GM12878 (cell line): ENCODE measurements at regions not wholly inside any gene's neighbourhood (a gene's known extent, or its start where the extent isn't known, plus 50 kb on each side); places are given as distances from the start of the nearest gene placed in this dataset.

ENCODE experiments used
- ATAC-seq: fragments of 200-7000 bp; cut with Tn5 transposase; 3 replicates; pipeline ENCODE4 v1.9.1; 2020; ENCODE audit warnings: mild to moderate bottlenecking, moderate library complexity
- BruUV-seq: library from RNA; stranded (reverse); fragments of 400-500 nt; replicated peaks from 2 replicates; lab custom pipeline; 2021; lab: Mats Ljungman, UMichigan
- CTCF ChIA-PET: fragments of 300-600 bp; sonication (Branson Sonifier 250); formaldehyde crosslinking; extraction: SDS; loops from one replicate; lab custom pipeline; 2021; ENCODE audit warnings: inconsistent platforms; lab: Yijun Ruan, JAX
- POLR2A ChIA-PET: fragments of 350-600 bp; formaldehyde crosslinking; extraction: SDS; loops from one replicate; lab custom pipeline; 2021; ENCODE audit warnings: inconsistent platforms; lab: Charles Lee
- RAD21 ChIA-PET: fragments of 300-600 bp; sonication (Branson Sonifier 250); formaldehyde crosslinking; loops from one replicate; lab custom pipeline; 2023; ENCODE audit warnings: antibody characterized with exemption; ENCODE audit not compliant: unreplicated experiment; lab: Charles Lee
- SMC1A ChIA-PET: fragments of 300-600 bp; sonication (Branson Sonifier 250); formaldehyde crosslinking; loops from one replicate; lab custom pipeline; 2023; ENCODE audit not compliant: unreplicated experiment, uncharacterized antibody; lab: Charles Lee
- DNase-seq: peaks from one replicate; pipeline ENCODE4 v3.0.0-alpha.2; 2011; ENCODE audit warnings: low read depth, low spot score
- FAIRE-seq: peaks from 3 replicates; lab custom pipeline; 2011; peaks lifted over from hg19 to GRCh38; lab: Jason Lieb, UNC
- H2AFZ ChIP-seq: 2 replicates; pipeline ENCODE4 v1.6.0; 2011; ENCODE audit warnings: low read depth, low read length, control low read depth; ENCODE audit not compliant: control insufficient read depth
- H3K27ac ChIP-seq: 2 replicates; pipeline ENCODE4 v1.5.1; 2011; ENCODE audit warnings: control low read depth; ENCODE audit not compliant: control insufficient read depth, insufficient read depth
- H3K27me3 ChIP-seq, 2 experiments: replicated peaks in 1 of 2; 2 replicates each; pipeline versions ENCODE4 v1.6.0 to v1.6.1; 2011; ENCODE audit warnings: low read length in 1 of 2; ENCODE audit not compliant: control insufficient read depth in 2 of 2, insufficient read depth in 2 of 2
- H3K36me3 ChIP-seq, 2 experiments: 2 replicates each; pipeline ENCODE4 v1.5.1; 2011; ENCODE audit warnings: low read length in 1 of 2; ENCODE audit not compliant: control insufficient read depth in 2 of 2, insufficient read depth in 2 of 2
- H3K4me1 ChIP-seq: 2 replicates; pipeline ENCODE4 v1.6.1; 2011; ENCODE audit warnings: mild to moderate bottlenecking, low read length, moderate library complexity, mixed read lengths; ENCODE audit not compliant: control insufficient read depth, insufficient read depth
- H3K4me2 ChIP-seq: 2 replicates; pipeline ENCODE4 v1.6.0; 2011; ENCODE audit warnings: control low read depth; ENCODE audit not compliant: control insufficient read depth, insufficient read depth
- H3K4me3 ChIP-seq: fragments of 200-600 bp; sonication (generic); 2 replicates; pipeline ENCODE4 v1.5.1; 2016
- H3K79me2 ChIP-seq: 2 replicates; pipeline ENCODE4 v1.6.0; 2011; ENCODE audit warnings: low read length; ENCODE audit not compliant: control insufficient read depth, insufficient read depth
- H3K9ac ChIP-seq: 2 replicates; pipeline ENCODE4 v1.8.0; 2011; ENCODE audit warnings: low read length, control low read depth, mixed read lengths; ENCODE audit not compliant: control insufficient read depth, insufficient read depth
- H3K9me3 ChIP-seq: replicated peaks from 3 replicates; pipeline ENCODE4 v1.5.1; 2011; ENCODE audit warnings: mild to moderate bottlenecking, low read length; ENCODE audit not compliant: control insufficient read depth, insufficient read depth
- H4K20me1 ChIP-seq: 2 replicates; pipeline ENCODE4 v1.6.0; 2011; ENCODE audit not compliant: control insufficient read depth, insufficient read depth
- GATAD2B ChIP-seq: fragments of 450-650 bp; conservative IDR thresholded peaks from 2 replicates; pipeline ENCODE4 v1.6.1; 2017; ENCODE audit warnings: low read depth, mild to moderate bottlenecking, moderate library complexity
- KDM1A ChIP-seq: fragments of 200-600 bp; sonication (generic); IDR thresholded peaks from 2 replicates; pipeline ENCODE4 v1.6.1; 2016; ENCODE audit warnings: borderline replicate concordance
- POLR2A ChIP-seq: IDR thresholded peaks from 2 replicates; pipeline ENCODE4 v1.6.1; 2011; ENCODE audit warnings: low read depth, mild to moderate bottlenecking, low read length
- RAD51 ChIP-seq: fragments of 450-650 bp; IDR thresholded peaks from 2 replicates; pipeline ENCODE4 v1.6.1; 2016; ENCODE audit warnings: moderate library complexity, mild to moderate bottlenecking, inconsistent platforms
- ZZZ3 ChIP-seq: IDR thresholded peaks from 2 replicates; pipeline ENCODE4 v1.6.1; 2011; ENCODE audit warnings: low read depth; ENCODE audit not compliant: control insufficient read depth, insufficient read length
- WGBS: methylation state at CpG from one replicate; pipeline ENCODE4 v1.1.6; 2016; ENCODE audit warnings: low lambda C conversion rate; ENCODE audit not compliant: insufficient replicate concordance, insufficient coverage; ENCODE audit errors: missing lambda C conversion rate; 5-methylcytosine and 5-hydroxymethylcytosine counted together
- in situ Hi-C: fragments of 300-500 bp; cut with MboI; formaldehyde crosslinking; loops from 9 replicates; pipeline ENCODE4 v1.14.3; 2018; ENCODE audit warnings: mixed read lengths
- intact Hi-C: fragments of 100-400 bp; cut with micrococcal nuclease; formaldehyde crosslinking; loops from one replicate; pipeline ENCODE4 v1.14.2; 2022; ENCODE audit not compliant: unreplicated experiment
- TF ChIP-seq, protein P1 (sequence below): fragments of 450-650 bp; IDR thresholded peaks from 2 replicates; pipeline ENCODE4 v1.6.1; 2016; ENCODE audit warnings: mild to moderate bottlenecking
- TF ChIP-seq, protein P2 (sequence below): fragments of 450-650 bp; IDR thresholded peaks from 2 replicates; pipeline ENCODE4 v1.6.1; 2018; ENCODE audit warnings: borderline replicate concordance, mild to moderate bottlenecking; ENCODE audit not compliant: partially characterized antibody
- TF ChIP-seq, protein P3 (sequence below): IDR thresholded peaks from 2 replicates; pipeline ENCODE4 v1.6.1; 2012; ENCODE audit warnings: low read length, inconsistent platforms

DNA sequence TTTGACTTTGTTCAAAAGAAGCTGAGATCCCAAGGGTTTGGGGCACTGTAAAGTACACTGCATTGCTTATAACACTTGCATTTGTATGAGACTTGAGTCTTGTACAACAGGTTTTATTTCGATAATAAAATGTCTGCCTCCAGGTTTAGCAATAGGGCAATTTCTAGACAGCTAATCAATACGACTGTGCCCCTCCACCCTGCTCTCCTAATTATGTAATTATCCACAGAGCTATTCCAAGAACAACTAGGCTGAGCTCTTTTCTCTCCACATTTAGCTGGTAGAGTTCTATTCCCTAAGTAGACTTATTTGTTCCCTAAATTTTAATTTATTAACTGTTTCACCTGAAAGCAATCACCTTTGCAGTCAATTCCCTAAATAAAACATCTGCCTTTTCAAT, 52.9 kb upstream of the LINC00305 start:
- H4K20me1 ChIP-seq: no peaks in the 10 kb centered on the region
- H3K27me3 ChIP-seq: no peaks in the 10 kb centered on the region
- RAD21 ChIA-PET: interaction anchor here (0.7 to 3.7 kb wide), 16 partner anchors 8 to 208 kb away, joined by 3 to 34 read pairs (median 4); no protein-coding TSS in a partner anchor
- in situ Hi-C loops (no loop called here), intact Hi-C loops (loop anchor here (2.0 to 10.0 kb wide), 3 partner anchors 74 to 167 kb away; no protein-coding TSS in a partner anchor)
- 0% methylated on average over 2 of the region's 2 CpGs for WGBS
- CTCF ChIA-PET: interaction anchor here (0.7 to 1.5 kb wide), 8 partner anchors 8 to 164 kb away, joined by 3 to 6 read pairs (median 4); no protein-coding TSS in a partner anchor
- no peaks in the 10 kb centered on the region for H3K9me3 ChIP-seq
- SMC1A ChIA-PET: interaction anchor here (0.8 to 5.1 kb wide), 23 partner anchors 8 to 208 kb away, joined by 3 to 40 read pairs (median 4); no protein-coding TSS in a partner anchor
- no peak overlapping the region for H2AFZ ChIP-seq
- no peak overlapping the region for H3K4me3 ChIP-seq
- ATAC-seq (no peak), FAIRE-seq (no peak), DNase-seq (no peak)
- no peaks in the 10 kb centered on the region for H3K36me3 ChIP-seq
- H3K27ac ChIP-seq: no peak overlapping the region
- no TSS peak for BruUV-seq
- no peak overlapping the region; the same call in 1 of the 2 replicates for H3K4me2 ChIP-seq
- POLR2A ChIA-PET: interaction anchor here (0.8 to 2.2 kb wide), 4 partner anchors 18 to 209 kb away, joined by 3 to 5 read pairs (median 3); no protein-coding TSS in a partner anchor
- no peaks in the 10 kb centered on the region for H3K79me2 ChIP-seq
- TF ChIP-seq, protein P1, sequence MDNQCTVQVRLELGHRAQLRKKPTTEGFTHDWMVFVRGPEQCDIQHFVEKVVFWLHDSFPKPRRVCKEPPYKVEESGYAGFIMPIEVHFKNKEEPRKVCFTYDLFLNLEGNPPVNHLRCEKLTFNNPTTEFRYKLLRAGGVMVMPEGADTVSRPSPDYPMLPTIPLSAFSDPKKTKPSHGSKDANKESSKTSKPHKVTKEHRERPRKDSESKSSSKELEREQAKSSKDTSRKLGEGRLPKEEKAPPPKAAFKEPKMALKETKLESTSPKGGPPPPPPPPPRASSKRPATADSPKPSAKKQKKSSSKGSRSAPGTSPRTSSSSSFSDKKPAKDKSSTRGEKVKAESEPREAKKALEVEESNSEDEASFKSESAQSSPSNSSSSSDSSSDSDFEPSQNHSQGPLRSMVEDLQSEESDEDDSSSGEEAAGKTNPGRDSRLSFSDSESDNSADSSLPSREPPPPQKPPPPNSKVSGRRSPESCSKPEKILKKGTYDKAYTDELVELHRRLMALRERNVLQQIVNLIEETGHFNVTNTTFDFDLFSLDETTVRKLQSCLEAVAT: no peak
- TF ChIP-seq KDM1A: no peak
- no peak for TF ChIP-seq ZZZ3
- no peak for TF ChIP-seq POLR2A
- TF ChIP-seq RAD51: no peak
- TF ChIP-seq, protein P2, sequence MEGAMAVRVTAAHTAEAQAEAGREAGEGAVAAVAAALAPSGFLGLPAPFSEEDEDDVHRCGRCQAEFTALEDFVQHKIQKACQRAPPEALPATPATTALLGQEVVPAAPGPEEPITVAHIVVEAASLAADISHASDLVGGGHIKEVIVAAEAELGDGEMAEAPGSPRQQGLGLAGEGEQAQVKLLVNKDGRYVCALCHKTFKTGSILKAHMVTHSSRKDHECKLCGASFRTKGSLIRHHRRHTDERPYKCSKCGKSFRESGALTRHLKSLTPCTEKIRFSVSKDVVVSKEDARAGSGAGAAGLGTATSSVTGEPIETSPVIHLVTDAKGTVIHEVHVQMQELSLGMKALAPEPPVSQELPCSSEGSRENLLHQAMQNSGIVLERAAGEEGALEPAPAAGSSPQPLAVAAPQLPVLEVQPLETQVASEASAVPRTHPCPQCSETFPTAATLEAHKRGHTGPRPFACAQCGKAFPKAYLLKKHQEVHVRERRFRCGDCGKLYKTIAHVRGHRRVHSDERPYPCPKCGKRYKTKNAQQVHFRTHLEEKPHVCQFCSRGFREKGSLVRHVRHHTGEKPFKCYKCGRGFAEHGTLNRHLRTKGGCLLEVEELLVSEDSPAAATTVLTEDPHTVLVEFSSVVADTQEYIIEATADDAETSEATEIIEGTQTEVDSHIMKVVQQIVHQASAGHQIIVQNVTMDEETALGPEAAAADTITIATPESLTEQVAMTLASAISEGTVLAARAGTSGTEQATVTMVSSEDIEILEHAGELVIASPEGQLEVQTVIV: no peak
- TF ChIP-seq, protein P3, sequence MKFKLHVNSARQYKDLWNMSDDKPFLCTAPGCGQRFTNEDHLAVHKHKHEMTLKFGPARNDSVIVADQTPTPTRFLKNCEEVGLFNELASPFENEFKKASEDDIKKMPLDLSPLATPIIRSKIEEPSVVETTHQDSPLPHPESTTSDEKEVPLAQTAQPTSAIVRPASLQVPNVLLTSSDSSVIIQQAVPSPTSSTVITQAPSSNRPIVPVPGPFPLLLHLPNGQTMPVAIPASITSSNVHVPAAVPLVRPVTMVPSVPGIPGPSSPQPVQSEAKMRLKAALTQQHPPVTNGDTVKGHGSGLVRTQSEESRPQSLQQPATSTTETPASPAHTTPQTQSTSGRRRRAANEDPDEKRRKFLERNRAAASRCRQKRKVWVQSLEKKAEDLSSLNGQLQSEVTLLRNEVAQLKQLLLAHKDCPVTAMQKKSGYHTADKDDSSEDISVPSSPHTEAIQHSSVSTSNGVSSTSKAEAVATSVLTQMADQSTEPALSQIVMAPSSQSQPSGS: no peak
- TF ChIP-seq GATAD2B: no peak
- no peak overlapping the region for H3K9ac ChIP-seq
- no peaks in the 10 kb centered on the region for H3K4me1 ChIP-seq
